NCI-H2227 treated with DMSO at 0.1 percent for 48 hours (cell line): ENCODE measurements at regions not wholly inside any gene's neighbourhood (a gene's known extent, or its start where the extent isn't known, plus 50 kb on each side); places are given as distances from the start of the nearest gene placed in this dataset.
"Not testable (repeated sequence)": the region's sequence is repeated elsewhere in the genome, so short reads cannot be mapped to it uniquely, and the experiment has no call there.

Experiments used
- DNase-seq: peaks from one replicate; lab custom pipeline; 2025; lab: John Stamatoyannopoulos, UW

DNA sequence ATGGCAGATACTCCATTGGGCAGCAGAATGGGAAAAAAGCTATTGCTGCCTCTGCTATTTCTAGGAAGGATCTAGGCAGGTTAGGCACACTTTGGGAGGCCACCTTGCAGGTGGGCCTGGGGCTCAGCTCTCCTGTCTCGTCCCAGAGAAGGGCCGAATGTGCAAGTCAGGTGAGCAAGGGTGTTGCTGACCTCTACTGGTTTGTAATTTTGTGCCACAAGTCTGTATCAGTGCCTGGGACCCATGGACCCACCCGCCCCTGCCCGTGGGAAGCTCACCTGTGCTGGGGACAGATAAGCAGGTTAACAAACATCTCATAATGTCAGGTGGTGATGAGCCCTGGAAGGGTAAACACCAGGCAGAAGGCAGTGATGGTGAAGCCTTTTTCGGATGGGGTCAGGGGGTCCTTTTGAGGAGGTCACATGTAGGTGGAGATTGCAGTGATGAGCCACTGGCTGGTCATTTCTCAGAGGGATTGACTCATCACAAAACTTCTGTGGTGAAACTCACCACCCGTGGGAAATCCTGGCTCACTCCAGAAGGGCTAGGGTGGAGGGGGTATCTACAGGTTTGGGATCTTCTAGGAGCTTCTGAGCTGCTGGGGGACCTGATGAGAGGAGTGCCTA is 161.3 kb downstream of the KLF13 start:
- no peak for DNase-seq

DNA sequence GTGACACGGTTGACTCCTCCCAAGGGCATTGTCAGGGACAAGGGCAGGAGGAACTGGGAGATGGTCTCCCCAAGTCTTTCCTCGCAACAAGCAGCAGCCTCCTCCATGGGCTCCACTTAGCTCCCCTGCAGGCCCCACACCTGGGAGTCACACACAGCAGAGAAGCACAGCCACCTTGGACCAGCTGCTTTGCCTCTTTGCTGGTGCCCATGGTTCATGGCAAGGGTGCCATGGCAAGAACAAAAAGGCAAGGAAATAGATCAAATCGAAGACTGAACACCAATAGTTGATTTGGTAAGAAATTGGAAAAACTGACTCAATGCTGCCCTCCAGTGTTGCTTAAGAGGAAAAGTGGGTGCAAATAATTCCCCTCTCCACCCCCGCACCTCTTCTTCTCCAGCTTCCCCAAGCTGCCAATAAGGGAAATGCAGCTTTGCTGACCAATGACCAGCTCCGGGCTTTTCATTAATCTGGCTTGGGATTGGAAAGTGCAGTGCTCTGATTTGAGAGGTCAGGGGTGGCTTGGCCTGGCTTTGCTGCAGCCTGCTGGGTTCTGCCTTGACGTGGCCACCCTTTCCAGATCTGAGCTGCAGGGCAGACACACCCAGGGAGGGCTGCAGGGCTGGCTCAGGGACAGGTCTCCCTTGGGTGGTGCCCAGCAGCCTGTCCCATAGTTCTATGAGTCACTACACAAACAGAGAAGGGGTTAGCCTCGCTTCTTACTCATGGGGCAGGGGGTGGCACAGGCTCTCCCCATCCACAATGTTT is 162.0 kb downstream of the KLF13 start:
- no peak for DNase-seq

DNA sequence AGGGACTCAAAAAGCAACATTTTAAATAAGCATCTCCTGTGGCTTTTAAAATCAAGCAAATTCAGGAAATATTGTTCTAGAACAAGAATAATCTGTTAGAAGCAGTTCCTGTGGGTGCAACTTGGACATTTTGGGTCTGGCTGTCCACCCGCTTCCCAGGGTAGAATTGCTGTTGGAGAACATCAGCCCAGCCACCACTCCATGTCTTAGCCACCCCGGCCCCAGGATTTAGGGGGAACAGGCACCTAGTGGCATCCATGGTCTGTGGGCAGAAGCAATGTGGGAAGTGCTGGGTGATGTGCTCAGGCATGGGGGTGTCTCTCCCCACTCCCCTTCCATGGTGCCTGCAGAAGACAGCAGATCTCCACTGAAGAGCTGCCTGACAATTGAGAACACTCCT is 162.6 kb downstream of the KLF13 start:
- no peak for DNase-seq

- DNase-seq, result peak; percentile 28
These were observed 163.4 kb downstream of the KLF13 start for GRCh38 chr15:31489801-31490646.

GRCh38 chr15:31494786-31495185 is 168.2 kb downstream of the KLF13 start:
- no peak for DNase-seq

- DNase-seq, result no peak
These were observed 168.6 kb downstream of the KLF13 start for GRCh38 chr15:31495281-31495680.

GRCh38 chr15:31497838-31498237 is 171.2 kb downstream of the KLF13 start:
- no peak for DNase-seq

- no peak for DNase-seq
These were observed 171.7 kb downstream of the KLF13 start for GRCh38 chr15:31498329-31498728.

GRCh38 chr15:31498756-31499155 is 172.1 kb downstream of the KLF13 start:
- no peak for DNase-seq

DNA sequence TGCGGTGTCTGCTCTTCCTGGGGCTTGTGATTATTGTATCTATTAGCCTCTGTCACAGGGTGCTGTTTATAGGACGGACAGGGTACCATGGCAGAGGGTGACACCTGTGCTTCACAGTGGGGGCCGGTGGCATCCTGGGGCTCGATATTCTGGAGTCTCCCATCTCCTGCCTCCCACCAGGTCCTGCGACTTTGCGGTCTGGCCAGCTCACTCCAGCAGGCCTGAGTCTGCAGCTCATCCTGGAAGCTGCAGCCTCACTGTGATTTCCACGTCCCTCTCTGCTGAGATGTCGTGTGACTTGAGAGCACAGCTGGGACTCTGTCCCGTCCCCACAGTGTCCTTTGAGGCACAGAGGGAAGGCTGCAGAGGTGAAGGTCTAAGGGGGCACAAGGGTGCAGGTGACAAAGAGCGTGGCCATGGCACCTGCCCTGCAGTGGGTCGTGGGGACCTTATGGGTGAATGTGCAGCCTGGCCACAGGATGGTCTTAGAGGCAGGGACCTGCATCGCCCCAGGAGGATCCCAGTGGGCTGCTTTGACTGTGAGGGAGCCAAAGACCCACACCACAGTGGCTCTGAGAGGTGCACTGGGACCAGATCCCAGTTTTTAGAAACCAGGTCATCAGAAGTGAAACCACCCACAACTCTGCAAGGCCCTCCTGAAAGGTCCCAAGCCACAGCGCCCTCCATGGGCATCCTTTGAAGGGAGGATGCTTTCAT is 172.8 kb downstream of the KLF13 start:
- no peak for DNase-seq

- no peak for DNase-seq
These were observed 173.5 kb downstream of the KLF13 start for GRCh38 chr15:31499953-31500765.

DNA sequence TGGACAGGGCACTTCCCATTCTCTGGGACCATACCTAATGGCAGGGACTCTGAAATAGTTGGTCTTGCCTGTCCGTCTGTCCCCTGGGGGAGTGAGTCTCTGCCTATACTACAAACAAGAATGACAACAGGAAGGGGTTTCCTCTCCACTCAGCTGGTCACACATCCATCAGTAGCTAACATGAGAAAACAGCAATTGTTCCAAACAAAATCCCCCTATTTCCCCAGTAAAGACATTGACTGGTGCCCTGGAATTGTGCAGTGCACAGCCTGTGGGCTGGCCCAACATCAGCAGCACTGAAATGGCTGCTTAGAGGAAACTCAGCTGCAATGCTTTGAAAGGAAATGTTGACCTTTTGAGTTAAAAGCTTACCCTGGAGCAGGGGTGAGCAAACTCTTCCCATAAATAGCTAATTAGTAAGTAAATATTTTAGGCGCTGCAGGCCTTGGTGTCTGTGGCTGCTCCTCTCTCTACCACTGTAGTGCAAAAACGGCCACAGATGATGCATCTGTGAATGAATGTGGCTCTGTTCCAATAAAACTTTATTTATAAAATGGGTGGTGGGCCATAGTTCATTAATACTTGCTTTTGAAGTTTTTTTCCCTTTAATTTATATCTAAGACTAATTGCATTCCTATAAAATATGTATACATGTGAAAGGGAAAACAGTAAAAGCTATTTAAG is 174.3 kb downstream of the KLF13 start:
- DNase-seq, result no peak

- DNase-seq, result no peak
These were observed 175.0 kb downstream of the KLF13 start for GRCh38 chr15:31501536-31502157.

GRCh38 chr15:31502541-31503229 is 176.1 kb downstream of the KLF13 start:
- no peak for DNase-seq

- no peak for DNase-seq
These were observed 176.6 kb downstream of the KLF13 start for GRCh38 chr15:31503256-31503655.

- DNase-seq, result no peak
These were observed 177.3 kb downstream of the KLF13 start for GRCh38 chr15:31503758-31504461.

DNA sequence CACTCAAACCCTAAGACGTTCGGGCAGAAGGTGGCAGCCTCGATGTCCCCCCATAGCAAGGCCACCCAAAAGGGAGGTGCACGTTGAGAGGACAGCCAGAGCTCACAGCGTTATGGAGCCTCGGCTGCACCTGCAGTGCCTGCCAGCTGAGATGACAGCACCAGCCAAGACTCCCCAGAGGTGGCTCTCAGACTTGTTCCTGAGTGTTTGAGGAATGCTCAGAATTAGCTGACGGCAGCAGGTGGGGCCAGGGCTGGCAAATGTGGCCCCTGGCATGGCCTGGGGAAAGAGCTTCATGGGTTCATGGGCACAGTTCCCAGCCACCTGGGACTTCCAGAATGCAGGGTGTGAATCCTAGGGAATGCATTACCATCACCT is 177.8 kb downstream of the KLF13 start:
- DNase-seq, result no peak

GRCh38 chr15:31507573-31507972 is 180.9 kb downstream of the KLF13 start:
- DNase-seq, result not testable (repeated sequence)

GRCh38 chr15:31508656-31509055 is 182.0 kb downstream of the KLF13 start:
- no peak for DNase-seq
